ENCODE measurements at regions not wholly inside any gene's neighbourhood (a gene's known extent, or its start where the extent isn't known, plus 50 kb on each side); places are given as distances from the start of the nearest gene placed in this dataset.
"Not testable (repeated sequence)": the region's sequence is repeated elsewhere in the genome, so short reads cannot be mapped to it uniquely, and the experiment has no call there.

DNA sequence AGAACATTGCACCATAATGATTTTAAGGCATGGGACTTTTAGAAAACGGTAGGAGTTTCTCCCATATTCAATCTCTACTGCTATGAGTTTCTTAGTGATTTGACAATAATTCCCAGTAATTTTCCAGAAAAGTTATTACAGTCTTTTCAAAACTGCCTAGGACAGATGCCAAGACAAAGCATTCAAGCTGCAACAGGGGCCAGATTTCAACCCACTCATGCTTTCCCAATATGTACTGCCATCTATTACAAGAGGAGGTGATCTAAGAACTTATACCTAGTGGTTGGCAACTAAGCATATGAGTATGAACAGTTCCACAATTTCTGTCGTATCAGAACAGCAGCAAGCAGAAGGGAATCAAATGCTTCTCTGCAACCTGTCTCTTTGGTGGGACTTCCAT lies 95.1 kb upstream of the TMED7 start:
- no peak for DNase-seq
- no peak overlapping the region for H3K27ac Mint-ChIP-seq
- H3K4me3 Mint-ChIP-seq: no peak overlapping the region
- H3K9me3 Mint-ChIP-seq: no peaks in the 10 kb centered on the region
- intact Hi-C loops (cut with micrococcal nuclease): no loop called here
- CTCF ChIA-PET: no interaction called here
- H3K27me3 Mint-ChIP-seq (ENCODE audit: low read depth): peaks cover 45% of the 10 kb centered on the region
- H3K36me3 Mint-ChIP-seq (ENCODE audit: low read depth): no peaks in the 10 kb centered on the region
- no peaks in the 10 kb centered on the region for H3K4me1 Mint-ChIP-seq (ENCODE audit: low read depth)

DNA sequence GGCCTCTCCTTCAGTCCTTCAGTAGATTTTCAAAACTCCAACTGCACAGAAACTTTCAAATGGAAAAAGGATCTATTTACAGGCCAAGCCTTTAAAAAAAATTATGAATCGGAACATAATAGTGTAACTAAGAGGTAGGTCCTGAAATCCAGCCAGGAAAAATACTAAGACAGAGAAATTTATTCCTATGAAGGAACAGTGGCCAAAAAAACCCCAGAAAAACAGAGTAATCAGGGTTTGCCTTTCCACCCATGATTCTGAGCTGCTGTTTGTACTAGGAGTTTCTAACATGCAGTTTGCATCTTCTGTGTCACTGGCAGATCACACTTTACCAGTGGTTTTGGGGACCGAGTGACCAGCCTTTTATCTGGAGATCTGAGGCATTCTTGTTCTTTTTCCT lies 93.1 kb upstream of the TMED7 start:
- no peak for DNase-seq
- H3K4me3 Mint-ChIP-seq: no peak overlapping the region
- H3K27ac Mint-ChIP-seq: no peak overlapping the region
- CTCF ChIA-PET: no interaction called here
- peaks cover 35% of the 10 kb centered on the region for H3K27me3 Mint-ChIP-seq (ENCODE audit: low read depth)
- intact Hi-C loops (cut with micrococcal nuclease): no loop called here
- H3K36me3 Mint-ChIP-seq (ENCODE audit: low read depth): no peaks in the 10 kb centered on the region
- no peaks in the 10 kb centered on the region for H3K9me3 Mint-ChIP-seq
- H3K4me1 Mint-ChIP-seq (ENCODE audit: low read depth): no peaks in the 10 kb centered on the region

DNA sequence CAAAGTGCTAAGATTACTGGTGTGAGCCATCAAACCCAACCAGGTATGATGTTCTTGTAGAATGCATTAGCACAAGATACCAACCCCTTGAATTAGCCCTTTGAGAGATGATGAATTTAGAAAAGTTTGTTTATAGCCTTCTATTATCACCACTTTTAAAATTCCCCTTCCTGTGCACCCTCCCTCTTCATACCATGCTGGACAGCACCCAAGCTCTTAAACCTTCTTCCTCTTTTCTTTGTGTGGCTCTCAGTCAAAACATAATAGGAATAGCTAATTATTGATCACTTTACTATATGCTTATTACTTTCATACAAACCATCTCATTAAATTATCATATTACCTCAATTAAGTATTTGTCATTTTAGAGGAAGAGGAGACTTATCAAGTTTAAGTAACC lies 87.6 kb upstream of the TMED7 start:
- H3K27me3 Mint-ChIP-seq (ENCODE audit: low read depth): peaks cover 30% of the 10 kb centered on the region
- H3K4me3 Mint-ChIP-seq: no peak overlapping the region
- peaks cover 6% of the 10 kb centered on the region for H3K9me3 Mint-ChIP-seq
- DNase-seq: no peak
- CTCF ChIA-PET: no interaction called here
- no peaks in the 10 kb centered on the region for H3K36me3 Mint-ChIP-seq (ENCODE audit: low read depth)
- H3K27ac Mint-ChIP-seq: no peak overlapping the region
- intact Hi-C loops (cut with micrococcal nuclease): no loop called here
- H3K4me1 Mint-ChIP-seq (ENCODE audit: low read depth): no peaks in the 10 kb centered on the region

DNA sequence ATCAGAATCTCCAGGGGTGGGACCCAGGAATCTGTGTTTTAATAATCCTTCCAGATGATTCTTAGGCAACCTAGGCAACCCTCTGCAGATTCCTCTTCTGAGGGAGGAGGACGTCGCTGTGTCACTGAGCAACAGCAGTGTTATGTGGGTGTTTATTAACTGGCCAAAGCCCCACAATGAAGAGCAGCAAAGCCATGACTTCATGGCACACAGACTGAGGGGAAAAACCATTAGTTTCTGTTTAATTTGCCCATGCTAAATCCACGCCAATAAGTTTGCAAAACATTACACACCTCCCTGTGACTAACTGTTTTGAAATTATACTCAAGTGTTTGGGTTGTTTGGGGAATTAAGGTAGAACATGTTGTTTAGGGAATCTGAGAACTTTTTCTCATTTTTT lies 83.7 kb upstream of the TMED7 start:
- Mint-ChIP-seq H3K27ac (no peak overlapping the region), H3K4me1 (ENCODE audit: low read depth) (no peaks in the 10 kb centered on the region), H3K9me3 (peaks cover 6% of the 10 kb centered on the region), H3K36me3 (ENCODE audit: low read depth) (no peaks in the 10 kb centered on the region), H3K27me3 (ENCODE audit: low read depth) (peaks cover 13% of the 10 kb centered on the region), H3K4me3 (no peak overlapping the region)
- CTCF ChIA-PET: interaction anchor here (0.7 kb wide), 1 partner anchor 76 kb away, joined by 4 read pairs; no protein-coding TSS in a partner anchor
- intact Hi-C loops (cut with micrococcal nuclease): no loop called here
- DNase-seq: no peak

DNA sequence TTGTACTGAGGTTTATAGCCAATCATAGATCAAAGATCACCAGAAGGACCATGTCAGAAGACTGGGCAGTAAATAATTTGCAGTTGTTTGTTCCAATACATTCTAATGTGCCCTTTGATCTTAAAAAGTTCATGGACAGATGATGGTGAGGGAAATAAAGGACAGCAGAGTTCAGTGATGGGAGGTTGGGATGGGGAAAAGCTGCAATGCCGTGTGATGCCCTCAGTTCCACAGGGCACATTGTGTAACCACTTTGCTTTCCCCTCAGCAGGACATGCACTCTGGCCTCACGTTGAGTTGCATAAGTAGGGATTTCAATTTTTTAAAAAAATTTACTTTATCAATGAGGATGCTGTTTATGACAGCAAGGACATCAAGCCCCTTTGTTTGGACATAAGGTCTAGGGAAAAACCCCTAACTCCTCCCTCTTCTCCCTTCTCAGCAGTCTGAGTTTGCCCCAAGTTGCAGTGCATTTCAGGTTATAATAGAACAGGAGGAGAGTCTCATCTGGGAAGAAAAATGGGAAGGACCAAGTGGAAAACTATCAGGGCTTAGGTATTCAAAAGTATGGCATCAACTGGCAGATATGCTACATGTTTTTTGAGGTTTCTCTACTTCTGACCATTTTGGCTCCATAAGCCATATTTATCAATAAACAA lies 83.1 kb upstream of the TMED7 start:
- Mint-ChIP-seq H3K4me3 (no peak overlapping the region), H3K27me3 (ENCODE audit: low read depth) (peaks cover 13% of the 10 kb centered on the region), H3K27ac (no peak overlapping the region), H3K4me1 (ENCODE audit: low read depth) (no peaks in the 10 kb centered on the region), H3K36me3 (ENCODE audit: low read depth) (no peaks in the 10 kb centered on the region), H3K9me3 (peaks cover 6% of the 10 kb centered on the region)
- no peak for DNase-seq
- intact Hi-C loops (cut with micrococcal nuclease): no loop called here
- CTCF ChIA-PET: no interaction called here

DNA sequence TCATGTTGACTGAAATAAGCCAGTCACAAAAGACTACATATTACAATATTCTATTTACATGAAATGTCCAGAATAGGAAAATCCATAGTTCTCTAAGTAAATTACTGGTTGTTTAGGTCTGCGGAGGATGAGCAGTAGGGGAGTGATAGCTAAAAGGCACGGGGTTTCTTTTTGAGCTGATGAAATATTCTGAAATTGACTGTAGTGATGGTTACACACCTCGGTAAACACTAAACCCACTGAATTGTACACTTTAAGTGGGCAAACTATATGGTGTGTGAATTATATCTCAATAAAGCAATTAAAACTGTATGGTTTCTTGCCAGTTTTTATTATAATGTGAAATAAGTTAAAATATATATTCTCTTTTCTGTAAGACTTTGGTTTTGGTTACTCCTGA lies 77.7 kb upstream of the TMED7 start:
- Mint-ChIP-seq H3K27ac (no peak overlapping the region), H3K36me3 (ENCODE audit: low read depth) (no peaks in the 10 kb centered on the region), H3K9me3 (no peaks in the 10 kb centered on the region), H3K4me1 (ENCODE audit: low read depth) (no peaks in the 10 kb centered on the region), H3K4me3 (no peak overlapping the region), H3K27me3 (ENCODE audit: low read depth) (peaks cover 4% of the 10 kb centered on the region)
- CTCF ChIA-PET: interaction anchor here (1.2 kb wide), 1 partner anchor 12 kb away, joined by 3 read pairs; no protein-coding TSS in a partner anchor
- DNase-seq: no peak
- intact Hi-C loops (cut with micrococcal nuclease): no loop called here

DNA sequence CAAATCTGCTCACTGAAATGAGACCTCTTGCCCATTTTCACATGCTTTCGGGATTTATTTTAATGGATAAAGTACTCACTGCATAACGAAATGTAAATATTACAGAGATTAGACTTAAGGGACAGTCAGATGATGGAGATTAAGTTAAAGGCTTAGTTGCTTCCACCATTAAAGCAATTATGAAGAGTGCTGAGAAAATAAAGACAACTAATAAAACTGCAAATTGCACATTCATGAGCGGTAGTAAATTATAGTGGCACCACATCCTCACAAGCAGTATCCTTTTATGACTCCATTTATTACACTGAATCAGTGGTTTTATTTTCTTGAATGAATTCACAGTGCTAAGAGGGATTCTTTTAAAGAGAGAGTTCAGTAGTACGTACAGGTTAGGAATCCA lies 76.2 kb upstream of the TMED7 start:
- Mint-ChIP-seq H3K27ac (no peak overlapping the region), H3K4me1 (ENCODE audit: low read depth) (no peaks in the 10 kb centered on the region), H3K9me3 (no peaks in the 10 kb centered on the region), H3K27me3 (ENCODE audit: low read depth) (peaks cover 4% of the 10 kb centered on the region), H3K4me3 (no peak overlapping the region), H3K36me3 (ENCODE audit: low read depth) (no peaks in the 10 kb centered on the region)
- CTCF ChIA-PET: no interaction called here
- no peak for DNase-seq
- intact Hi-C loops (cut with micrococcal nuclease): no loop called here

DNA sequence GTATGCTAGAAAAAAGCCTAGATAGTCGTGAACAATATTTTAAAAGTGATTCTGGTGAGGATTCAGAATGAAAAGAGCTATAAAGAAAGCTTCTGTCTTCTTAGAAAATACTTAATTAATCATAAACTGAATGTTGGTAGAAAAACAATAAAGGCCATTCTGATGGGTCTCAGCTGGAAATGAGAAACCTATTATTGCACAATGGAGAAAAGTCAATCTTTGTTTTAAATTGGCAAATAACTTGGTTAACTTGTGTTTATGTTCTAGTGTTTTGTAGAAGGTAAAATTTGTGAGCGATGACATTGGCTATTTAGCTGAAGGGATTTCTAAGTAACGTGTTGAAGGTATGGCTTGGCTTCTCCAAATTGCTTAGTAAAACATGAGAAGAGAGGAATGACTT lies 74.1 kb upstream of the TMED7 start:
- no peaks in the 10 kb centered on the region for H3K9me3 Mint-ChIP-seq
- no peaks in the 10 kb centered on the region for H3K4me1 Mint-ChIP-seq (ENCODE audit: low read depth)
- no peak for DNase-seq
- H3K36me3 Mint-ChIP-seq (ENCODE audit: low read depth): no peaks in the 10 kb centered on the region
- no peak overlapping the region for H3K4me3 Mint-ChIP-seq
- CTCF ChIA-PET: no interaction called here
- H3K27me3 Mint-ChIP-seq (ENCODE audit: low read depth): peaks cover 9% of the 10 kb centered on the region
- intact Hi-C loops (cut with micrococcal nuclease): no loop called here
- H3K27ac Mint-ChIP-seq: no peak overlapping the region

DNA sequence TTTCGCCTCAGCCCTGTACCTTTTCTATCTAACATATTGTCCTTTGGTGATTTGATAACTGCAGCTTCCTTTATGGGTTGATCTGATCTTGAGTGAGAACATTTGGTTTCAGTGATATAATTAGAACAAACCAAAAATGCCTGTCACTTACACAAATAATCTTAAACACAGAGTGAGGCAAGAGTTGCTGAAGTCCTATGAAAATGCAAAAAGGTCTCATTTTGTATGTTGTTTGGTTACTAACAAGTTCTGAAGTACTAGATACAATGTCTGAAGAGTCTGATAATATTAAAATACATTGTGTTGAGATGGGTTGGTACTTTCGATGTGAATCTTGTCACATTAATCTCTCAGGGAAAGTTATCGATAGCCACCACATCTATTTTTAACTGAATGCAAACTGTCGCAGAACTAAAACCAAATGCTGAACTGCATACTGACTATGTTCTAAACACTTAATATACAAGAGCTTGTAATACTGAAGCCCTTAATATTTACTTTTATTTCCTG lies 70.4 kb upstream of the TMED7 start:
- no peaks in the 10 kb centered on the region for H3K4me1 Mint-ChIP-seq (ENCODE audit: low read depth)
- H3K36me3 Mint-ChIP-seq (ENCODE audit: low read depth): no peaks in the 10 kb centered on the region
- H3K9me3 Mint-ChIP-seq: no peaks in the 10 kb centered on the region

DNA sequence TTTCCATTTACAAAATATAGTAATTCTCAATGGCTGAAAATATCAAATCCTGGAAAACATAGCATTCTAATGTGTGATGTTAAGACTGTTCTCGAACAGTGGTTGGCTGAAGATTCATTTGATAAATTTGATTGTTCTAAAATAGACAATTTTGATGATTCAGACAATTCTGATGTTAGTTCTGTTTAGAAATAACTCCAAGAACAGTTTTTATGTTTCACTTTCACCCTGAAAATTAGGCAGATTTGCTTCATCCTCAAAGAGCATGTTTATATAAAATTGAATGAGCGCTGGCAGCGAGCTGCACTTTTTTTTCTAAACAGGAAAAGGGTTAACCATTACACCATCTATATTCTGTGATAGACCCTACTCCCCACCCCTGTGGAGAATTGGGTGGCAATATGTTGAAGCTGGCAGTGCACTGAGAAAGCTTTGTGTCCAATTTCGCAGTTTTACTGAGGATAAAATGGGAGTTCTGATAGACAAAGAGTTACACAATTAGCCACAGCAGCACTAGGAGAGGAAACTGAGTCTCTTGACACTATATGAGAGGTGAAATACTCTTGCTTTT lies 69.6 kb upstream of the TMED7 start:
- no peak overlapping the region for H3K4me3 Mint-ChIP-seq
- DNase-seq: no peak
- H3K27ac Mint-ChIP-seq: no peak overlapping the region
- H3K9me3 Mint-ChIP-seq: no peaks in the 10 kb centered on the region
- H3K27me3 Mint-ChIP-seq (ENCODE audit: low read depth): peaks cover 15% of the 10 kb centered on the region
- H3K36me3 Mint-ChIP-seq (ENCODE audit: low read depth): no peaks in the 10 kb centered on the region
- intact Hi-C loops (cut with micrococcal nuclease): no loop called here
- CTCF ChIA-PET: interaction anchor here (1.2 kb wide), 1 partner anchor 12 kb away, joined by 4 read pairs; no protein-coding TSS in a partner anchor
- H3K4me1 Mint-ChIP-seq (ENCODE audit: low read depth): no peaks in the 10 kb centered on the region

More for the DNA sequence above, 70.4 kb upstream of the TMED7 start:
- intact Hi-C loops (cut with micrococcal nuclease): no loop called here
- H3K27ac Mint-ChIP-seq: no peak overlapping the region
- no peak overlapping the region for H3K4me3 Mint-ChIP-seq
- peaks cover 17% of the 10 kb centered on the region for H3K27me3 Mint-ChIP-seq (ENCODE audit: low read depth)
- no peak for DNase-seq
- CTCF ChIA-PET: interaction anchor here (1.2 kb wide), 1 partner anchor 13 kb away, joined by 4 read pairs; no protein-coding TSS in a partner anchor

DNA sequence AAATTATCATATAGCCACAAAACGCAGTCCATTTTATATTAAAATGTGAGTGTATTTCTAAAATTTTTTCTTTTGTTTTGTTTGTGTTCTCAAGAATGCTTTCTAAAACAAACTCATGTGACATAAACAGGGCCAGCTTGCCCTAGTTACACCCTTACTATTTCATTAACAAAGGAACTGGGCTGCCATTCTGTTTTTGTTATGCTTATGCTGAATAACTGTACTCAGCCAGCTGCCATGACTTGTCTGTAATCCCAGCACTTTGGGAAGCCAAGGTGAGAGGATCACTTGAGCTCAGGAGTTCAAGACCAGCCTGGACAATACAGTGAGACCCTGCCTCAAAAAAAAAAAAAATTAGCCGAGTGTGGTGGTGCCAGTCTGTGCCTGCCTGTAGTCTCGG lies 66.0 kb upstream of the TMED7 start:
- intact Hi-C loops (cut with micrococcal nuclease); H3K4me3 Mint-ChIP-seq; DNase-seq; H3K9me3 Mint-ChIP-seq; H3K36me3 Mint-ChIP-seq (ENCODE audit: low read depth); H3K27ac Mint-ChIP-seq; H3K4me1 Mint-ChIP-seq (ENCODE audit: low read depth): not testable (repeated sequence)
- peaks cover 27% of the 10 kb centered on the region for H3K27me3 Mint-ChIP-seq (ENCODE audit: low read depth)
- CTCF ChIA-PET: interaction anchor here (0.7 kb wide), 1 partner anchor 94 kb away, joined by 3 read pairs; no protein-coding TSS in a partner anchor

DNA sequence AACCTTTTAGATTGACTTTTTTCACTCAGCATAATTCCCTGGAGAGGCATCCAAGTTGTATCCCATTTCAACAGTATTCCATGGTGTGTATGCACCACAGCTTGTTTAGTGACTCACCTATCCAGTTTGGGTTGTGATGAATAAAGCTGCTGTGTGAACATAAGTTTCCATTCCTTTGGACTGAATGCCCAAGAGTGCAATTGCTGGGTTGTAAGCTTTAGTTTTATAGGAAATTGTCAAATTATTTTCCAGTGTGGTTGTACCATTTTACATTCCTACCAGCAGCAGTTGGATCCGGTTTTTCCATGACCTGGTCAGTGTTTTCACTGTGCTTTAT lies 60.9 kb upstream of the TMED7 start:
- Mint-ChIP-seq H3K9me3 (no peaks in the 10 kb centered on the region), H3K27me3 (ENCODE audit: low read depth) (peaks cover 28% of the 10 kb centered on the region), H3K4me3 (no peak overlapping the region), H3K4me1 (ENCODE audit: low read depth) (no peaks in the 10 kb centered on the region), H3K36me3 (ENCODE audit: low read depth) (no peaks in the 10 kb centered on the region), H3K27ac (no peak overlapping the region)
- no peak for DNase-seq
- CTCF ChIA-PET: no interaction called here
- intact Hi-C loops (cut with micrococcal nuclease): no loop called here

DNA sequence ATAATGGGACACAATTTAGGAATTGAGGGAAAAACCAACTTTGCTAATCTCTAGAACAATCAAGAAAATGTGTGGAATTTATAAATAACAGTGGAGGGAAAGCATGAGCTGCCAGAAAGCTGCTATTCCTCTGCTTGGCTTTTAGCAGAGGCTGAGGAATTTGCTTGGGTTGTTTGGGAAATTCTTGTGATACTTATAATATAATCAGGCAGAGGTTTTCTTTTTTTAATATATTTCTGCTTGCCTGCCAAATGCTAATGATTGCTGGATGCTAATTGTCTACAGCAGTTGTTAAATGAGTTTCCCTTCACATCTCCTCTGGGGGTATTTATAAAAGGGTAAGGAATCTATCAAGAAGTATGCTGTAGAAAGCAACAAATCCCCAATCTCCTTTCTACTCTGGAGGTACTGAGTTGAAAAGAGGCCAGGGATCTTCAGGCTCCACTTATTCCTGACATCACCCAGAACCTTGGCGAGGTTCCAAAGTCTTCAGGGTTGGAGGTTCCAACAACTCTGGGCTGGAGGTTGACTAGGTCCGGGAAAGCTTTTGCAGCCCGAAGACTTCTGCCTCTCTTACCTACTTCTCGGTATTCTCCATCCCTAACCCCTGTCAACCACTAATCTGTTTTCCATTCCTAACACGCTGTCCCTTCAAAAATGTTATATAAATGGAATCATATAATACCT lies 60.4 kb upstream of the TMED7 start:
- Mint-ChIP-seq H3K27me3 (ENCODE audit: low read depth) (peaks cover 26% of the 10 kb centered on the region), H3K4me3 (no peak overlapping the region), H3K4me1 (ENCODE audit: low read depth) (no peaks in the 10 kb centered on the region), H3K27ac (no peak overlapping the region), H3K9me3 (no peaks in the 10 kb centered on the region), H3K36me3 (ENCODE audit: low read depth) (no peaks in the 10 kb centered on the region)
- CTCF ChIA-PET: no interaction called here
- intact Hi-C loops (cut with micrococcal nuclease): no loop called here
- no peak for DNase-seq
